T-cell (primary cell): ENCODE measurements at regions not wholly inside any gene's neighbourhood (a gene's known extent, or its start where the extent isn't known, plus 50 kb on each side); places are given as distances from the start of the nearest gene placed in this dataset.
"Not testable (repeated sequence)": the region's sequence is repeated elsewhere in the genome, so short reads cannot be mapped to it uniquely, and the experiment has no call there.

Experiments
- ATAC-seq, 4 experiments: fragments of 200-7000 bp in 3 of 4; fragments of 150-1000 bp in 1 of 4; cut with Tn5 transposase; replicated peaks in 1 of 4; 1 replicate in 3 of 4; 2 replicates in 1 of 4; pipeline ENCODE4 v1.10.0; 2021; ENCODE audit warnings: moderate library complexity in 3 of 4, mild to moderate bottlenecking in 2 of 4, moderate number of reproducible peaks in 1 of 4
- CTCF ChIA-PET, 2 donors: fragments of 300-600 bp; sonication (Branson Sonifier 250); formaldehyde crosslinking; loops; one replicate each; lab custom pipeline; 2022; ENCODE audit warnings: antibody characterized with exemption in 2 of 2; lab: Charles Lee
- POLR2A ChIA-PET, 2 donors: fragments of 300-600 bp; sonication (Branson Sonifier 250); formaldehyde crosslinking; loops; one replicate each; lab custom pipeline; 2022; ENCODE audit warnings: antibody characterized with exemption in 2 of 2; lab: Charles Lee
- DNase-seq, 35 experiments: peaks; one replicate each; pipeline versions ENCODE4 v3.0.0 to v3.0.0-alpha.2; 2013 to 2023
- H3K27ac ChIP-seq: one replicate; pipeline ENCODE4 v1.5.1; 2013; ENCODE audit warnings: low read length
- H3K27me3 ChIP-seq, 2 experiments: replicated peaks in 1 of 2; 1 replicate in 1 of 2; 2 replicates in 1 of 2; pipeline versions ENCODE4 v1.6.1 to v1.7.0; 2013; ENCODE audit warnings: low read length in 1 of 2, mixed read lengths in 1 of 2; ENCODE audit not compliant: control insufficient read depth in 2 of 2, insufficient read depth in 2 of 2; ENCODE audit errors: extremely low read depth in 1 of 2
- H3K36me3 ChIP-seq, 2 donors: 1 replicate in 1 of 2; 2 replicates in 1 of 2; pipeline versions ENCODE4 v1.6.1 to v1.7.0; 2013; ENCODE audit warnings: low read length in 1 of 2; ENCODE audit not compliant: control insufficient read depth in 2 of 2, insufficient read depth in 1 of 2; ENCODE audit errors: extremely low read depth in 1 of 2
- H3K4me1 ChIP-seq, 2 experiments: 1 replicate in 1 of 2; 2 replicates in 1 of 2; pipeline versions ENCODE4 v1.6.1 to v1.7.0; 2013; ENCODE audit warnings: low read length in 2 of 2, mixed read lengths in 1 of 2; ENCODE audit not compliant: insufficient read depth in 2 of 2, control insufficient read depth in 1 of 2; ENCODE audit errors: extremely low read depth in 1 of 2
- H3K4me3 ChIP-seq, 2 donors: 1 replicate in 1 of 2; 2 replicates in 1 of 2; pipeline versions ENCODE4 v1.5.1 to v1.7.0; 2013; ENCODE audit warnings: mild to moderate bottlenecking in 2 of 2, low read length in 1 of 2, moderate library complexity in 1 of 2; ENCODE audit not compliant: control insufficient read depth in 1 of 2; ENCODE audit errors: extremely low read depth in 1 of 2
- H3K9me3 ChIP-seq: 2 replicates; pipeline ENCODE4 v1.7.0; 2013
- H3K27ac Mint-ChIP-seq, 2 donors: one replicate each; pipeline ENCODE4 v1.8.0; 2020 to 2021; ENCODE audit warnings: mild to moderate bottlenecking in 2 of 2, mixed read lengths in 2 of 2
- H3K27me3 Mint-ChIP-seq, 2 donors: one replicate each; pipeline ENCODE4 v1.8.0; 2021 to 2022; ENCODE audit warnings: mixed read lengths in 2 of 2
- H3K36me3 Mint-ChIP-seq: one replicate; pipeline ENCODE4 v1.8.0; 2021; ENCODE audit warnings: mixed read lengths
- H3K4me1 Mint-ChIP-seq, 3 donors: one replicate each; pipeline ENCODE4 v1.8.0; 2020 to 2022; ENCODE audit warnings: mixed read lengths in 3 of 3, mild to moderate bottlenecking in 1 of 3
- H3K4me3 Mint-ChIP-seq, 3 donors: one replicate each; pipeline ENCODE4 v1.8.0; 2020 to 2022; ENCODE audit warnings: mild to moderate bottlenecking in 3 of 3, mixed read lengths in 3 of 3, moderate library complexity in 3 of 3
- H3K9me3 Mint-ChIP-seq, 3 donors: one replicate each; pipeline ENCODE4 v1.8.0; 2020 to 2022; ENCODE audit warnings: mixed read lengths in 3 of 3
- WGBS: methylation state at CpG from one replicate; pipeline ENCODE4 v1.1.5; 2013; ENCODE audit warnings: missing lambda C conversion rate; ENCODE audit not compliant: insufficient coverage; 5-methylcytosine and 5-hydroxymethylcytosine counted together

DNA sequence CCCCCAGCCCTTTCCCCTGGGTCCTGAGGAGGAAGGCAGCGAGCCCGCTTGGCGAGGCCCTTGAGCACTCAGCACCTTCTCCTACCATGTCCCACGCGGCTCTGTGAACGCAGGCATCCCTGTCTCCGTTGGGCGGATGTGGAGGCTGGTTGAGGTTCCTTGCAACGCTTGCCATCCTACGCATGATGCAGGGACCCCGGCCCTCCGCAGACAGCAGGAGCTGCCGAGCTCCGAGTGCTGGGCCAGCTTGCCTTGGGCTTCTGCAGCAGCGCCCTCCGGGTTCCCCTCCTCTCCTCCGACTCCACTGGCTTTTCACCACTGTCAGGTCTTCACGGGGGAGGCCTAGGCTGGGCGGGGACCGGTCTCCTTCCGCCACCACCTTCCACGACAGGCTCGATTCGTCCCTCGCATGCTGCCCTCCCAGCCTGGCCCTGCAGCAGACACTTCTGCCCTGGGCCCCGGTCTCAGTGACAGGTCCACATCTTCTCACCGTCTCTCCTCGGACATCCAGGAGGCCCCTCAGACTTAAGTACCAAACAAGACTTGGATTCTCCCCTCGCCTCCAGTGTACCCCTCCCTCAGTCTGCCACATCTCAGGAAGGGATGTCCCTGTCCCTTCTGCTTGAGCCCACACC, 67.6 kb upstream of the HGFAC start:
- Mint-ChIP-seq H3K27me3 (peaks cover 6 to 16% of the 10 kb centered on the region in 2 donors), H3K9me3 (peaks cover 0 to 6% (median 2%) of the 10 kb centered on the region in 3 donors), H3K4me3 (peak overlapping the region in 1 of 3 donors; percentile 41), H3K4me1 (peaks cover 19 to 44% (median 31%) of the 10 kb centered on the region in 3 donors), H3K36me3 (peaks cover 14% of the 10 kb centered on the region), H3K27ac (no peak overlapping the region)
- Histone ChIP-seq H3K27me3 (peaks cover 0 to 45% of the 10 kb centered on the region in 2 experiments), H3K27ac (no peak overlapping the region), H3K36me3 (no peaks in the 10 kb centered on the region), H3K4me3 (no peak overlapping the region), H3K4me1 (peaks cover 14 to 39% of the 10 kb centered on the region in 2 experiments), H3K9me3 (no peaks in the 10 kb centered on the region)
- 96% methylated on average over 25 of the region's 29 CpGs for WGBS
- ChIA-PET CTCF (no interaction called here), POLR2A (no interaction called here)
- DNase-seq, result no peak
- ATAC-seq, result no peak

DNA sequence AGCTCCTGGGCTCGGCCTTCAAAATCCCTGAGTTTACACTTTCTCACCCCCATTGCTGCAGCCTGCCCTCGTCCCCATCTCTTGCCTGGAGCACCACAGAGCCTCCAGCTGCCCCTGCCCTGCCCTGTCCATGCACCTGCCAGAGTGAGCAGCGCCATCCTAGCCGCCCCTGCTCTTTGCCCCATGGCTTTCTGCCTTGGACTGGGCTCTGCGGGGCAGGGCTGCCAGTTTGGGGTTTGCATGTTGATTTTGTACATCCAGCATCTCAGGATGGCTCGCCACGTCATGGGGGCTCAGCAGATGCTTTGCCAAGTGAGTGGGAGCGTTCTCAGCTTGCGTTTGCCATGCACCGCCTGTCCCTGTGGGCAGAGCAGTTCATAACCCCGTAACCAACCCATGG, 67.1 kb upstream of the HGFAC start:
- DNase-seq, result no peak
- Mint-ChIP-seq H3K27me3 (peaks cover 6 to 14% of the 10 kb centered on the region in 2 donors), H3K4me3 (no peak overlapping the region), H3K36me3 (peaks cover 15% of the 10 kb centered on the region), H3K4me1 (peaks cover 13 to 38% (median 27%) of the 10 kb centered on the region in 3 donors), H3K27ac (no peak overlapping the region), H3K9me3 (peaks cover 0 to 9% (median 2%) of the 10 kb centered on the region in 3 donors)
- H3K27ac ChIP-seq, result no peak overlapping the region
- peaks cover 0 to 42% of the 10 kb centered on the region in 2 experiments for H3K27me3 ChIP-seq
- WGBS, result 89% methylated on average over 11 of the region's 11 CpGs
- peaks cover 9 to 34% of the 10 kb centered on the region in 2 experiments for H3K4me1 ChIP-seq
- no peaks in the 10 kb centered on the region for H3K9me3 ChIP-seq
- H3K36me3 ChIP-seq, result no peaks in the 10 kb centered on the region
- no peak overlapping the region for H3K4me3 ChIP-seq
- no peak for ATAC-seq
- CTCF ChIA-PET, result interaction anchor here in 1 of 2 donors (0.6 kb wide), 1 partner anchor 619 kb away, joined by 3 read pairs; no protein-coding TSS in a partner anchor
- POLR2A ChIA-PET, result no interaction called here

DNA sequence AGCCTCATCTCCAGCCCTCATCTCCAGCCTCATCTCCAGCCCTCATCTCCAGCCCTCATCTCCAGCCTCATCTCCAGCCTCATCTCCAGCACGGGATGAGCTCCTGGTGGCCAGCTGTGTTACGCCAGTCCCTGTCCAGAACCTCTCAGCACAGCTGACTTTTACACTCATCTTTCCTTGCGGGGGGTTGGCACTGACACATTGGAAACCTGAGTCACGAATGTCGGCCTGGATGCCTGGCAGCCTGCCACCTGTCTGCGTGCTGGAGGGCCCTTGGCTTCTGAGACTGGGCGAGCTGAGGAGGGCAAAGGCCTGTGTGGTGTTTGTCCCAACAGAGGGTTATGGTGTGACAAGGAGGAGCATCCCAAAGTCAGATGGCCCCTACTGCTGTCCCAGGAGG, 66.1 kb upstream of the HGFAC start:
- Mint-ChIP-seq H3K9me3 (peaks cover 0 to 15% (median 8%) of the 10 kb centered on the region in 3 donors), H3K4me1 (peaks cover 6 to 28% (median 17%) of the 10 kb centered on the region in 3 donors), H3K27ac (no peak overlapping the region), H3K4me3 (no peak overlapping the region), H3K27me3 (peaks cover 6 to 7% of the 10 kb centered on the region in 2 donors), H3K36me3 (peaks cover 15% of the 10 kb centered on the region)
- 94% methylated on average over 6 of the region's 7 CpGs for WGBS
- Histone ChIP-seq H3K9me3 (no peaks in the 10 kb centered on the region), H3K36me3 (no peaks in the 10 kb centered on the region), H3K4me3 (no peak overlapping the region), H3K4me1 (peaks cover 5 to 25% of the 10 kb centered on the region in 2 experiments), H3K27me3 (peaks cover 0 to 36% of the 10 kb centered on the region in 2 experiments), H3K27ac (no peak overlapping the region)
- CTCF ChIA-PET, result no interaction called here
- POLR2A ChIA-PET, result no interaction called here
- ATAC-seq (no peak), DNase-seq (no peak)

DNA sequence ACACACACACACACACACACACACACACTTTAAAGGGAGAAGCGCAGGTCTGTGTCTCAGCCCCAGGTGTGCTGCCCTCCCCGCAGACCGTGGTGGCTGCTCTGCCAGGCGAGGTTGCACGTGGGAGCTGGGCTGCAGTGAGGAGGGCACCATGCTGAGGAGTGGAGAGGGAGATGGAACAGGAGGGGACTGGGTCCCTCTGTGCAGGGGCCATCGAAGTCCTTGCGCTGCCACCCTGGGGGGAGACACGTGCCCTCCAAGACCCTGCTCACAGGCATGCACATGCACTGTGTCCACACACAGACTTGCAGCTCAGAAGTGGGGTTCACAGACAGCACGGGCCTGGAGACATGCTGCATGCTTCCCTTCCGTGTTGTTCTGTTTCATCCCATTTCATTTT, 65.5 kb upstream of the HGFAC start:
- CTCF ChIA-PET, result no interaction called here
- no peak overlapping the region for H3K27ac Mint-ChIP-seq
- WGBS, result 73% methylated on average over 8 of the region's 10 CpGs

DNA sequence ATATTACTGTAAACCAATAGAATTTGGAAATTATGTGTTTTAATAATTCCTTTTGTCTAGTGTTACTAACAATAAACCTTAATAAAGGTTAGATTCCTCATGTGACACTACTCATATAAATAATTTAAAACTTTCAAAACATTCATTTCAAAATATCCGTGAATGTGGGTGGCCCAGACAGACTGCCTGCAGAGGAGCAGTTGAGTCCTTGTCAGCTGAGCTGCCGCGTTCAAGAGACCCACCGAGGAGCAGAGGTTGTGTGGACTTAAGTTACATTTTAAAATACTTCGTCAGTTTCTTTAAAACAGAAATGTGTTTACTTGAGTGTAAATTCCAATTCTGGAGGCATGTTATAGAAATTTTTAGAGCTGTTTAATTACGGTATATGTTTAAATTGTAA, 64.2 kb upstream of the HGFAC start:
- Histone ChIP-seq H3K27me3 (peaks cover 0 to 21% of the 10 kb centered on the region in 2 experiments), H3K27ac (no peak overlapping the region), H3K4me1 (peaks cover 0 to 11% of the 10 kb centered on the region in 2 experiments), H3K36me3 (no peaks in the 10 kb centered on the region), H3K4me3 (no peak overlapping the region), H3K9me3 (no peaks in the 10 kb centered on the region)
- Mint-ChIP-seq H3K36me3 (peaks cover 24% of the 10 kb centered on the region), H3K27me3 (peaks cover 0 to 3% of the 10 kb centered on the region in 2 donors), H3K27ac (no peak overlapping the region), H3K4me3 (no peak overlapping the region), H3K4me1 (peaks cover 0 to 17% (median 5%) of the 10 kb centered on the region in 3 donors), H3K9me3 (peaks cover 0 to 23% (median 14%) of the 10 kb centered on the region in 3 donors)
- ChIA-PET POLR2A (no interaction called here), CTCF (no interaction called here)
- DNase-seq (no peak), ATAC-seq (no peak)
- 91% methylated on average over 4 of the region's 6 CpGs for WGBS

More for the DNA sequence above, 65.5 kb upstream of the HGFAC start:
- no peak overlapping the region for H3K4me3 ChIP-seq
- no peak overlapping the region for H3K27ac ChIP-seq
- Mint-ChIP-seq H3K4me3 (no peak overlapping the region), H3K9me3 (peaks cover 0 to 21% (median 13%) of the 10 kb centered on the region in 3 donors), H3K4me1 (peaks cover under 1 to 23% (median 11%) of the 10 kb centered on the region in 3 donors), H3K36me3 (peaks cover 20% of the 10 kb centered on the region), H3K27me3 (peaks cover 3% of the 10 kb centered on the region in 2 donors)
- DNase-seq (no peak), ATAC-seq (no peak)
- peaks cover 0 to 33% of the 10 kb centered on the region in 2 experiments for H3K27me3 ChIP-seq
- peaks cover 5 to 22% of the 10 kb centered on the region in 2 experiments for H3K4me1 ChIP-seq
- POLR2A ChIA-PET, result no interaction called here
- no peaks in the 10 kb centered on the region for H3K9me3 ChIP-seq
- no peaks in the 10 kb centered on the region for H3K36me3 ChIP-seq

DNA sequence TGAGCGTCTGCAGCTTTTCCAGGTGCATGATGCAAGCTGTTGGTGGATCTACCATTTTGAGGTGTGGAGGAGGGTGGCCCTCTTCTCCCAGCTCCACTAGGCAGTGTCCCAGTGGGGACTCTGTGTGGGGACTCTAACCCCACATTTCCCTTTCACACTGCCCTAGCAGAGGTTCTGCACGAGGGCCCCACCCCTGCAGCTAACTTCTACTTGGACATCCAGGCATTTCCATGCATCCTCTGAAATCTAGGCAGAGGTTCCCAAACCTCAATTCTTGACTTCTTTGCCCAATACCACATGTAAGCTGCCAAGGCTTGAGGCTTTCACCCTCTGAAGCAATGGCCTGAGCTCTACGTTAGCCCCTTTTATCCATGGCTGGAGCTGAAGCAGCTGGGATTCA, 61.4 kb upstream of the HGFAC start:
- H3K36me3 Mint-ChIP-seq, result peaks cover 24% of the 10 kb centered on the region
- POLR2A ChIA-PET, H3K27ac ChIP-seq, H3K4me3 Mint-ChIP-seq, H3K27me3 Mint-ChIP-seq, H3K4me1 ChIP-seq, DNase-seq, H3K36me3 ChIP-seq, H3K4me1 Mint-ChIP-seq, H3K27ac Mint-ChIP-seq, H3K4me3 ChIP-seq, CTCF ChIA-PET, ATAC-seq, H3K9me3 ChIP-seq: not testable (repeated sequence)
- H3K27me3 ChIP-seq, result peaks cover 0 to 18% of the 10 kb centered on the region in 2 experiments
- H3K9me3 Mint-ChIP-seq, result peaks cover 0 to 23% (median 14%) of the 10 kb centered on the region in 3 donors
- WGBS, result 86% methylated on average over 2 of the region's 3 CpGs
